HCT116 (cell line): ENCODE measurements at regions not wholly inside any gene's neighbourhood (a gene's known extent, or its start where the extent isn't known, plus 50 kb on each side); places are given as distances from the start of the nearest gene placed in this dataset.

Experiments
- ATAC-seq: fragments of 200-7000 bp; cut with Tn5 transposase; 2 replicates; pipeline ENCODE4 v1.9.1; 2020; ENCODE audit warnings: mild to moderate bottlenecking, moderate library complexity
- BruUV-seq: library from RNA; stranded (reverse); fragments of 400-500 nt; replicated peaks from 2 replicates; lab custom pipeline; 2021; lab: Mats Ljungman, UMichigan
- CTCF ChIA-PET: fragments of 300-600 bp; sonication (Branson Sonifier 250); formaldehyde crosslinking; loops from one replicate; lab custom pipeline; 2021; ENCODE audit warnings: antibody characterized with exemption; lab: Charles Lee
- POLR2A ChIA-PET: fragments of 300-600, 350-600 bp; sonication (Branson Sonifier 250); formaldehyde crosslinking; loops from one replicate; lab custom pipeline; 2021; ENCODE audit warnings: antibody characterized with exemption; lab: Charles Lee
- RAD21 ChIA-PET, 2 experiments: fragments of 300-600 bp; sonication (Branson Sonifier 250); formaldehyde crosslinking; loops; one replicate each; lab custom pipeline; 2023; ENCODE audit warnings: low total read pairs in 2 of 2; ENCODE audit not compliant: uncharacterized antibody in 2 of 2, unreplicated experiment in 2 of 2, low non-redundant PET in 1 of 2; lab: Charles Lee
- DNase-seq: peaks from one replicate; pipeline ENCODE4 v3.0.0-alpha.2; 2010; ENCODE audit warnings: low read depth, low spot score
- H2AFZ ChIP-seq: fragments of 200-600 bp; shearing (Covaris generic), sonication (generic); 2 replicates; pipeline ENCODE4 v1.6.1; 2017; ENCODE audit warnings: low read depth, mixed run types, mixed read lengths, antibody characterized with exemption, low read length; ENCODE audit not compliant: poor library complexity, severe bottlenecking
- H3K27ac ChIP-seq: 2 replicates; pipeline ENCODE4 v1.5.1; 2012; ENCODE audit warnings: low read depth, low read length
- H3K27me3 ChIP-seq: fragments of 200-600 bp; sonication (generic); 2 replicates; pipeline ENCODE4 v1.6.1; 2016; ENCODE audit warnings: mixed run types, low read length, mixed read lengths; ENCODE audit not compliant: insufficient read depth
- H3K36me3 ChIP-seq, 2 experiments: fragments of 200-500 bp in 1 of 2; fragments of 200-600 bp in 1 of 2; sonication (Bioruptor generic) in 1 of 2; sonication (generic) in 1 of 2; 2 replicates each; pipeline versions ENCODE4 v1.5.1 to v1.6.1; 2014 to 2016; ENCODE audit warnings: low read length in 2 of 2, inconsistent platforms in 1 of 2, mixed read lengths in 1 of 2, mixed run types in 1 of 2; ENCODE audit not compliant: insufficient read depth in 2 of 2, control insufficient read depth in 1 of 2
- H3K4me1 ChIP-seq, 2 experiments: fragments of 200-600 bp in 1 of 2; sonication (generic) in 1 of 2; 2 replicates each; pipeline versions ENCODE4 v1.5.1 to v1.6.1; 2012 to 2017; ENCODE audit warnings: low read length in 2 of 2, inconsistent platforms in 1 of 2, mild to moderate bottlenecking in 1 of 2, mixed read lengths in 1 of 2, mixed run types in 1 of 2, moderate library complexity in 1 of 2; ENCODE audit not compliant: insufficient read depth in 2 of 2, control insufficient read depth in 1 of 2
- H3K4me2 ChIP-seq: fragments of 200-600 bp; sonication (generic); 2 replicates; pipeline ENCODE4 v1.6.1; 2017; ENCODE audit warnings: mixed run types, low read length, mixed read lengths
- H3K4me3 ChIP-seq, 2 experiments: fragments of 200-600 bp in 1 of 2; sonication (generic) in 1 of 2; replicated peaks in 1 of 2; 2 replicates each; pipeline ENCODE4 v1.5.1; 2011 to 2016; ENCODE audit warnings: low read length in 2 of 2, control low read depth in 1 of 2, low read depth in 1 of 2, mild to moderate bottlenecking in 1 of 2, mixed read lengths in 1 of 2, mixed run types in 1 of 2
- H3K79me2 ChIP-seq: fragments of 200-600 bp; sonication (generic); 2 replicates; pipeline ENCODE4 v1.6.1; 2017; ENCODE audit warnings: mild to moderate bottlenecking, mixed run types, low read length, moderate library complexity, mixed read lengths; ENCODE audit not compliant: insufficient read depth
- H3K9ac ChIP-seq: fragments of 200-600 bp; sonication (generic); 2 replicates; pipeline ENCODE4 v1.6.1; 2016; ENCODE audit warnings: low read length, mixed read lengths
- H3K9me2 ChIP-seq: fragments of 200-600 bp; sonication (generic), shearing (Covaris generic); 2 replicates; pipeline ENCODE4 v1.6.1; 2017; ENCODE audit warnings: mixed run types, mild to moderate bottlenecking, moderate library complexity; ENCODE audit not compliant: insufficient read depth
- H3K9me3 ChIP-seq, 2 experiments: fragments of 200-500 bp in 1 of 2; fragments of 200-600 bp in 1 of 2; sonication (Bioruptor generic) in 1 of 2; sonication (generic) in 1 of 2; 2 replicates each; pipeline ENCODE4 v1.6.1; 2014 to 2017; ENCODE audit warnings: low read length in 2 of 2, mixed read lengths in 2 of 2, inconsistent platforms in 1 of 2, low read depth in 1 of 2, mild to moderate bottlenecking in 1 of 2, mixed run types in 1 of 2, moderate library complexity in 1 of 2; ENCODE audit not compliant: control insufficient read depth in 1 of 2, insufficient read depth in 1 of 2
- H4K20me1 ChIP-seq: fragments of 200-600 bp; sonication (generic), shearing (Covaris generic); 2 replicates; pipeline ENCODE4 v1.6.1; 2017; ENCODE audit warnings: mixed run types, mild to moderate bottlenecking, moderate library complexity; ENCODE audit not compliant: insufficient read depth
- EZH2 ChIP-seq: fragments of 200-600 bp; sonication (generic); IDR thresholded peaks from 2 replicates; pipeline ENCODE4 v1.6.1; 2017; ENCODE audit warnings: antibody characterized with exemption, mixed run types
- FOSL1 ChIP-seq: IDR thresholded peaks from 2 replicates; pipeline ENCODE4 v1.6.1; 2012; ENCODE audit warnings: low read depth
- POLR2A ChIP-seq: IDR thresholded peaks from 2 replicates; pipeline ENCODE4 v1.7.0; 2011; ENCODE audit warnings: borderline replicate concordance; ENCODE audit not compliant: insufficient read depth, insufficient read length; ENCODE audit errors: extremely low read depth
- RAD21 ChIP-seq: IDR thresholded peaks from 2 replicates; pipeline ENCODE4 v1.6.1; 2012; ENCODE audit warnings: low read depth, mild to moderate bottlenecking
- SP1 ChIP-seq: IDR thresholded peaks from 2 replicates; pipeline ENCODE4 v1.6.1; 2012; ENCODE audit warnings: low read depth
- TCF7L2 ChIP-seq: IDR thresholded peaks from 2 replicates; pipeline ENCODE4 v1.7.0; 2011; ENCODE audit warnings: borderline replicate concordance, inconsistent platforms; ENCODE audit not compliant: insufficient read depth, insufficient read length; ENCODE audit errors: extremely low read depth
- YY1 ChIP-seq: IDR thresholded peaks from 2 replicates; pipeline ENCODE4 v1.6.1; 2011; ENCODE audit warnings: low read length, low read depth, moderate library complexity, mild to moderate bottlenecking; ENCODE audit not compliant: insufficient replicate concordance; ENCODE audit errors: extremely low read depth
- ZBTB33 ChIP-seq: IDR thresholded peaks from 2 replicates; pipeline ENCODE4 v1.6.1; 2011; ENCODE audit warnings: mild to moderate bottlenecking, low read length, moderate library complexity; ENCODE audit not compliant: insufficient replicate concordance; ENCODE audit errors: extremely low read depth
- ZFX ChIP-seq: fragments of 450-650 bp; IDR thresholded peaks from 2 replicates; pipeline ENCODE4 v1.6.1; 2017
- intact Hi-C: fragments of 100-400 bp; cut with micrococcal nuclease; formaldehyde crosslinking; loops from 2 replicates; pipeline ENCODE4 v1.10.0; 2022
- TF ChIP-seq, protein P1 (sequence below): IDR thresholded peaks from 2 replicates; pipeline ENCODE4 v1.6.1; 2012

GRCh38 chr10:42976351-42977031 is 100.4 kb upstream of the RET start:
- Histone ChIP-seq H3K9me3 (no peaks in the 10 kb centered on the region), H3K4me1 (peaks cover 0 to 6% of the 10 kb centered on the region in 2 experiments; a peak in 1 of 4 replicates), H3K4me3 (no peak overlapping the region), H3K4me2 (no peak overlapping the region), H4K20me1 (no peaks in the 10 kb centered on the region), H3K27ac (no peak overlapping the region), H2AFZ (no peak overlapping the region), H3K9me2 (no peaks in the 10 kb centered on the region), H3K79me2 (no peaks in the 10 kb centered on the region), H3K36me3 (no peaks in the 10 kb centered on the region), H3K27me3 (no peaks in the 10 kb centered on the region), H3K9ac (no peak overlapping the region)
- ChIA-PET CTCF (no interaction called here), POLR2A (no interaction called here), RAD21 (no interaction called here)
- intact Hi-C loops: no loop called here
- no TSS peak for BruUV-seq
- no peak for DNase-seq
- TF ChIP-seq RAD21 (no peak), SP1 (no peak), POLR2A (no peak), TCF7L2 (no peak), FOSL1 (no peak), YY1 (no peak), ZFX (no peak), ZBTB33 (no peak), EZH2 (no peak)
- TF ChIP-seq, protein P1, sequence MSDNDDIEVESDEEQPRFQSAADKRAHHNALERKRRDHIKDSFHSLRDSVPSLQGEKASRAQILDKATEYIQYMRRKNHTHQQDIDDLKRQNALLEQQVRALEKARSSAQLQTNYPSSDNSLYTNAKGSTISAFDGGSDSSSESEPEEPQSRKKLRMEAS: no peak
- ATAC-seq: no peak
